GM21360 (cell line): ENCODE measurements at regions not wholly inside any gene's neighbourhood (a gene's known extent, or its start where the extent isn't known, plus 50 kb on each side); places are given as distances from the start of the nearest gene placed in this dataset.
"Not testable (repeated sequence)": the region's sequence is repeated elsewhere in the genome, so short reads cannot be mapped to it uniquely, and the experiment has no call there.

Experiments used
- ATAC-seq: cut with Tn5 transposase; IDR thresholded peaks from one replicate; pipeline ENCODE4 v1.9.1; 2021; ENCODE audit warnings: mild to moderate bottlenecking, moderate library complexity; ENCODE audit not compliant: unreplicated experiment

DNA sequence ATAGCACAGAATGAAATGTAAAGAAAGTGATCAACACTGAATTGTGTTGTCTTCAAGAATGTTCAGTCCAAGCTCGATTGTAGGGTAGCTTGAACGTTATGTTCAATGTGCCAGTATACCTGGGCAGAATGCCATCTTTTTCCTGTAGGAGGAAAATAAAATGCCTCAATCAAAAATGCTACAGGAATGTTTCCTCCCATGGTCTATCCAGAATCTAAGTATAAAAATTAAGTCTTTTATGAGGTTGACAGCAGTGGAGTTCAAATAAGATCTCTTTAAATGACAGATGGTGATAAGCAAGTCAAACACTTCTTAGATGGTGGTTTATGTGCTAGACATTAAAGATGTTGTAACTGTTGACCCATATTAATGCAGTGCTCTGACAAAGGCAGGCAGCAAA, 488.6 kb downstream of the CSNK1G3 start:
- ATAC-seq, result no peak

- no peak for ATAC-seq
Measured at GRCh38 chr5:123997462-123998215, 485.7 kb downstream of the CSNK1G3 start.

DNA sequence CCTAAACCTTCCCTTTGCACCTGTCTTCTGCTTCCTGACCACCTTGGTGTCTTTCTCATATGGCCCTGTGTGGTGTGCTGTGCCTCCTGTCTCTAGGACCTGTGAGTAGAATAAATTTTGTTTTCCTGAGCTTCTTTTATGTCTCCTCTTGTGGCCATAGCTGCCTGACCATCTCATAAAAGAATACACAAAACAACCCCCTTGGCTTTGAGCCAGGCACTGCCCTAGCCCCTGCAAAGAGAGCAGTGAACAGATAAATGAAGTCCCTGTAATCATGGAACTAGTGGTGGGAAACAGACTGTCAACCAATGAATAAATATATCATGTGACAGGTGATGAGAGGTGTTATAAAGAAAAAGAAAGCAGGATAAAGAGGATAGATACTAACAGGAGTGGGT, 485.1 kb downstream of the CSNK1G3 start:
- ATAC-seq, result no peak

- no peak for ATAC-seq
Measured at GRCh38 chr5:123992641-123993040, 480.7 kb downstream of the CSNK1G3 start.

- ATAC-seq, result no peak
Measured at GRCh38 chr5:123987956-123988355, 476.0 kb downstream of the CSNK1G3 start.

DNA sequence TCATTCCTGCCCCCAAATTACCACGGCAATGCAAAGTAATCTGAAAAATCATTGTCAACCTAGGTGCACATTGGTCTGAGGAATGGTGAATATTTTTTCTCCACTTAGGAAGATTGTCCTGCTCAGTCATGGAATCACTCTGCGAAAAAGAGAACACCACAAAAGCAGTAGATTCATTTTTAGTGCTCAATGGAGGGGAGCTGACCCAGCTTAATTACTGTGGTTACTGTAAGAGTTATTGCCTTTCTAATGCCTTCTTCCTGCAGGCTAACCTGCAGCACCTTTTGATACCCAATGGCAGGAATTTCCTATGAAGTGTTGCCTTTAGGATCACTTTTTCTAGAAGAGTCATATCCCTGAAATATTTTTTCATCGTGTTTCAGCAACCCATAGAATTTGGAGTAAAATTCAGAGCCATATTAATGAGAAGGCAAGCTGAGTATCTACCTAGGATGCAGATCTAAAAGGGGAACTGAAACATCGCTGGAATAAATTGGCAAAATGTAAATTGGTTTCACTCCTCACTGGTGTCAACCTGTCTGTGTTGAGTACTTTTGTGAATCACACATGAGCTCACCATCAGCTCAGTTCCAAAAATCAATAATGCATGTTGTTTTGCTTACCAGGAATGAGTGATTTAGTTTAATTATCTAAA, 464.5 kb downstream of the CSNK1G3 start:
- peak; percentile 85 for ATAC-seq

- ATAC-seq, result not testable (repeated sequence)
Measured at GRCh38 chr5:123975521-123975920, 463.5 kb downstream of the CSNK1G3 start.

DNA sequence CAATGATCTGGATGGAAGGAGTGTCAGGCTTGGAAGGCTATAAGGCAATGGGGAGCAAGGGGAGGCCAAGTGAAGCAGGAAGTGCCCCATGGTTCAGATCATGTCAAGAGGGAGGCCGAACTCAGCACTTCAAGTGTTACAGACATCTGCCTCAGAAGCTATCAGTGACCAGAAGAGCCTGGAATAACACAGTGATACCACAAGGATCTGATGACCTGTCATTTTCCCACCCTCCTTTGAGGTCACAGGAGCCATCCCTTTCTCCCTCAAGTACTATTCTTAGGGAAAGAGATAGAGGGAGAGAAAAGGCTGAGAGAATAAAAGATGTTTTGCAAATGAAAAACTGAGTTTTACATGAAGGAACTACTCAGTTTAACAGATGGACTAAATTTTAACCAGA, 454.8 kb downstream of the CSNK1G3 start:
- no peak for ATAC-seq

DNA sequence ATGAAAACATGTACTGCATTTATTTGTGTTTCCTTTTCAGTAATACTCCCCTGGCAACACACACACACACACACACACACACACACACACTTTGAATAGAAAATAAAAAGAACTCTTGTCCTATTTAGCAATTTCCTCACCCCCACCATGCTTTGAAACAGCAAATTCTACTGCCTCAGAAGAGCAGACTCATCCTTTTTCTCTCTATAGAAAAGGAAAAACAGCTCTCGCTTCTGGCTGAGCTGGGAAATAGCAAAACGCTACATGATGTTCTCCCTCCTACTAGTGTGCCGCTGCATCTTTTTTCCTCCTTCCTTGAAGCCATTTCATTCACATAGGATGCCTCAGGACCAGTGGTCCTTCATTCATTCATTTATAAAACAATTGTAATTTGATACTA, 453.6 kb downstream of the CSNK1G3 start:
- no peak for ATAC-seq

DNA sequence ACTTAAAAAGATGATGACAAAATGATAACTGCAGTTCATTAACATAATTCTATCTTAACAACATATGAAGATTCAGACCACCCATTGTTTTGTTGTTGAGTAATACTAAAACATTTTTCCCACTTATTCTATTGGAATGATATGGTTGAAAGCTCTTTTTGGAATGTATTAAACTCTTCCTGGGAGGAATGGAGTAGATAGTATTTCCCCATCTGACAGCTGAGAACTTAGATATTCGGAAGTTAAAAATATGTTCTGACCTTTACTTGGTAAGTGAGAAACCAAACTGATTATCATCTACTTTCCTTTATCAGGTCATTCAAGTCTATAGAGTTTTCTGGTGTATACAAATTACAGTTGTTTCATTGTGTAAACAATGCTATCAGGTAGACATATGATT, 452.9 kb downstream of the CSNK1G3 start:
- no peak for ATAC-seq

- ATAC-seq, result no peak
Measured at GRCh38 chr5:123960526-123960925, 448.5 kb downstream of the CSNK1G3 start.

- no peak for ATAC-seq
Measured at GRCh38 chr5:123951582-123951977, 439.6 kb downstream of the CSNK1G3 start.

GRCh38 chr5:123950701-123951581, 439.0 kb downstream of the CSNK1G3 start:
- ATAC-seq, result no peak

DNA sequence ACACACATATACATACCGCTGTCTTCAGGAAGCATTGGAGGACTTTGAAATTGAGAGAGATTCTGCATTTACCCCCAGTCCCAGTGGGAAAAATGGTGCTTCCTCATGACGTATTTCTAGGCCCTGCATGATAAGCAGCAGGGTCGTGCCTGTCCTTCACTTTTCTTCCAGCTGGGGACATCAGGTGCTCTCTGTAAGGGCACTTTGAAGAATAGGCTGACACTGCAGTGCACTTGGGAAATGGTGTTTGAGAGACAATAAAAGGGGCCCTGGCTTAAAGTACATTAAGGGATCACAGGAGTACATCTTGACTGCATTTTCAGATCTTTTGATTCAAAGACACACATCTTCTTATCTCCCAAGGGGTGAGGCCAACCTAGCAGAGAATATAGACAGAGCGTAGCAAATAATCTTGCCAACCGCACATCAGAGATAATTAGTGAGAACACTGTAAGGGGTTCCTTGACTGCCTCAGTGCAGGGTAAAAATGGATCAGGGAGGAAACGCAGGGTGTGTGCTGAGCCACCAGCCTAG, 437.9 kb downstream of the CSNK1G3 start:
- ATAC-seq, result no peak

GRCh38 chr5:123949043-123949804, 437.2 kb downstream of the CSNK1G3 start:
- ATAC-seq, result no peak

- no peak for ATAC-seq
Measured at GRCh38 chr5:123947797-123948196, 435.8 kb downstream of the CSNK1G3 start.

DNA sequence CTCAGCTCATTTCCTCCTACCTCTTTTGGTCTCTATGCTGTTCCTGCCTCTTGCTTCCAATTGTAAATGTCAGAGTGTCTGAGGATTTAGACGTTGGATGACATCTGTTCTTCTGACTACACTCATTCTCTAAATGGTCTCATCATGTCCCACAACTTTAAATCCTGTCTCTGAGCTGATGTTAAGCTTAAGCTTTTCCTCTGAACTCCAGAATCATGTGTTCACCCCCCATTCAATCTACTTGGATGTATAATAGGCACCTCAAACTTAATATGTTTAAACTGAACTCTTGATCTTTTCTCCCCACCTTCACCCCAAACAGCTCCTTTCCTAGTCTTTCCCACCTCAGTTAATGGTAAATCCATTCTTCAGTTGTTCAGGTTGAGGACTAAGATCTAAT, 433.6 kb downstream of the CSNK1G3 start:
- ATAC-seq, result no peak

DNA sequence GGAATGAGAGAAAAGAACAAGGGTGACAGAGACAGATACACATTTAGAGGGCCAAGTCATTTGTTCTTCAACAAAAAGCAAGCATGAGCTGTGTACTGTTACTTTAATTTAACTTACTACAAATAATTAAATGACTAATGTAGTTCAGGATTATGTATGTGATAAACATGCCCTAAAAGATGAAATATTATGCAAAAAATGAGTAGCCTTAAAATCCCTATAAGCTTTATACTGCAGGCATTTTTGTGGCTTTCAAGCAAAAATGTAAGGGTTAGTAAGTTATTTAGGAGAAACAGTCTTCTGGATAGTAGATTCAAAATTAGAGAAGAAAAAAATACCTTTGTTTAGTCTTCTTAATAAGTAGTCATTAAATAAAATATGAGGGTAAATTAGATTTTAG, 431.2 kb downstream of the CSNK1G3 start:
- no peak for ATAC-seq

DNA sequence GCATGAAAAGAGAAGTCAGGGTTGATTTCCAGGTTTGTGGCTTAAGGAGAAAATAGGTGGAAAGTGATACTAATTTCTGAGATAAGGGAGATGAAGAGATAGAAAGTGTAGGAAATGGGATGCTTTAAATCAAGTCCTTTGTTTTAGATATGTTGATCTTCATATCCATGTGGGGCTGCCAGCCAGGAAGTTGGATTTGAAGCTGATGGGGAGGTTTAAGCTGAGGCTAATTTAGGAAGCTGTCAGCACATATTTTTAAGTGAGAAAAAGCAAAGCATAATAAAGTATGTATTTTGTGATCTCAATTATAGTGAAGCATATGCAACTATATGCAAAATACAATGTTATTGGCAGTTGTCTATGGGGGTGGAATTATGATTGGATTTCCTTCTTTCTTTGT, 428.4 kb downstream of the CSNK1G3 start:
- ATAC-seq, result no peak

GRCh38 chr5:123937230-123937629, 425.3 kb downstream of the CSNK1G3 start:
- ATAC-seq, result no peak

DNA sequence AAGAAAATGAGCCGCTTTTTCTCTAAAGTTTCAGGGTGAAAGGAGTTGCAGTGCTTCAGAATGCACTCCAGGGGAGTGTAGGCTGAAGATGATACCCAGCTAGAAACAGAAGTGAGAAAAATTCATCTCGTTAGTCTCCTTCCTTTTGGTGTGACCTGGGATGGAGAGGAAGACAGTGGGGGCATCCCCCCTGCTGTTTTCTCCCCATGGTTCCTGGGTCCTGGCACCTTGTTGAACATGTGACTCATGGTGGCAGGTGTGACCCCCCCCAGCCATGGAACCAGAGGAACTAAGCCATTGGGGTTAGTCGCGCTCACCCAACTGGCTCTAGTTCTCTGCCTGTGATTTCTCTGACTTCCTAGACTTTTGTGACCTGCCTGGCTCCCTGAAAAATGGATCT, 424.6 kb downstream of the CSNK1G3 start:
- ATAC-seq, result no peak
